Fibroblast of pulmonary artery (primary cell): ENCODE measurements at regions not wholly inside any gene's neighbourhood (a gene's known extent, or its start where the extent isn't known, plus 50 kb on each side); places are given as distances from the start of the nearest gene placed in this dataset.
"Not testable (repeated sequence)": the region's sequence is repeated elsewhere in the genome, so short reads cannot be mapped to it uniquely, and the experiment has no call there.

ENCODE experiments used
- DNase-seq: peaks from one replicate; pipeline ENCODE4 v3.0.0-alpha.2; 2010; ENCODE audit warnings: low read depth
- H3K4me3 ChIP-seq: replicated peaks from 2 replicates; pipeline ENCODE4 v1.5.1; 2011; ENCODE audit warnings: low read depth, mild to moderate bottlenecking, control low read depth, low read length, moderate library complexity
- TF ChIP-seq, protein P1 (sequence below): IDR thresholded peaks from 2 replicates; pipeline ENCODE4 v1.5.1; 2011; ENCODE audit warnings: mild to moderate bottlenecking, control low read depth, low read length, inconsistent platforms; ENCODE audit errors: missing control alignments

GRCh38 chr16:6777624-6778023 lies 555.0 kb upstream of the RBFOX1 start:
- no peak overlapping the region for H3K4me3 ChIP-seq
- DNase-seq: no peak
- TF ChIP-seq, protein P1, sequence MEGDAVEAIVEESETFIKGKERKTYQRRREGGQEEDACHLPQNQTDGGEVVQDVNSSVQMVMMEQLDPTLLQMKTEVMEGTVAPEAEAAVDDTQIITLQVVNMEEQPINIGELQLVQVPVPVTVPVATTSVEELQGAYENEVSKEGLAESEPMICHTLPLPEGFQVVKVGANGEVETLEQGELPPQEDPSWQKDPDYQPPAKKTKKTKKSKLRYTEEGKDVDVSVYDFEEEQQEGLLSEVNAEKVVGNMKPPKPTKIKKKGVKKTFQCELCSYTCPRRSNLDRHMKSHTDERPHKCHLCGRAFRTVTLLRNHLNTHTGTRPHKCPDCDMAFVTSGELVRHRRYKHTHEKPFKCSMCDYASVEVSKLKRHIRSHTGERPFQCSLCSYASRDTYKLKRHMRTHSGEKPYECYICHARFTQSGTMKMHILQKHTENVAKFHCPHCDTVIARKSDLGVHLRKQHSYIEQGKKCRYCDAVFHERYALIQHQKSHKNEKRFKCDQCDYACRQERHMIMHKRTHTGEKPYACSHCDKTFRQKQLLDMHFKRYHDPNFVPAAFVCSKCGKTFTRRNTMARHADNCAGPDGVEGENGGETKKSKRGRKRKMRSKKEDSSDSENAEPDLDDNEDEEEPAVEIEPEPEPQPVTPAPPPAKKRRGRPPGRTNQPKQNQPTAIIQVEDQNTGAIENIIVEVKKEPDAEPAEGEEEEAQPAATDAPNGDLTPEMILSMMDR: no peak

DNA sequence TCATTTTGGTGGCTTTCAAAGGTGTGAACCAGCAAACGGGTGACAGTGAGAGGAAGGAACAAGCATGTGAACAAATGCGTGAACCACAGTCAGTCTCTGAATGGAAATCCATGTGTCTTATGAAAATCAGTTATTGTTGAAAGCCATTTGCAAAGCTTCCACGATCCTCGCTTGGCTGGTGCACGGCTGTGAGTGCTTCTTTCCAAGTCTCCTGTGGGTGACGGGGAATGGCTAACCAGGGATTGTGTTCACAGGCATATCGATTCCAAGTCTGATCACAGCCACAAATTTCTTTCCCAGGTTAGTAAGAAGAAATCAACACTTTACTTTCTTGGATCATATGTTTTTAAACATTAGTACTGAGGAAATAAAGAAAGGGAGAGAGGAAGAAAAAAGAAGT lies 556.9 kb upstream of the RBFOX1 start:
- TF ChIP-seq, protein P1: no peak
- no peak for DNase-seq
- H3K4me3 ChIP-seq: no peak overlapping the region

GRCh38 chr16:6771956-6772355 lies 560.7 kb upstream of the RBFOX1 start:
- DNase-seq: no peak
- H3K4me3 ChIP-seq: no peak overlapping the region
- TF ChIP-seq, protein P1: no peak

DNA sequence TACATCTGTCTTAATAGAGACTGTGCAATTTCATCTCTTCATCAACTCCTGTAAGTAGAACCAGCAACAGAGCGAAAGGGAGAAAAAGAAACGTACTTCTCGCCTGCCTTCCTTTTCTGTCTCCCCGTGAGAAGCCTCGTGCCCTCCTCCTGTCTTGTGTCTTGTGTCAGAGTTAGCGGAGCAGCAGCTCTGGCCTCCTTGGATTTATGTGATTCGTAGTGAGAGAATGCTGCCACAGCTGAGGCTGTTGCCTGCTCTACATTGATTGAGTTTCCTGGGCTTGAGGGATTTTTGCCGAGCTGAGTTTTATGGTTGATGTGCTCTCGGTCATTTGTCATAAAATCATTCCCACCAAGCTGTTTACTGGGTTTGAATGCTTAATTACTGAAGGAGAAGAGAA lies 579.1 kb upstream of the RBFOX1 start:
- TF ChIP-seq, protein P1: no peak
- H3K4me3 ChIP-seq: no peak overlapping the region
- DNase-seq: no peak

- TF ChIP-seq, protein P1: no peak
- no peak for DNase-seq
- H3K4me3 ChIP-seq: no peak overlapping the region
Observed at GRCh38 chr16:6751191-6751590, 581.5 kb upstream of the RBFOX1 start.

DNA sequence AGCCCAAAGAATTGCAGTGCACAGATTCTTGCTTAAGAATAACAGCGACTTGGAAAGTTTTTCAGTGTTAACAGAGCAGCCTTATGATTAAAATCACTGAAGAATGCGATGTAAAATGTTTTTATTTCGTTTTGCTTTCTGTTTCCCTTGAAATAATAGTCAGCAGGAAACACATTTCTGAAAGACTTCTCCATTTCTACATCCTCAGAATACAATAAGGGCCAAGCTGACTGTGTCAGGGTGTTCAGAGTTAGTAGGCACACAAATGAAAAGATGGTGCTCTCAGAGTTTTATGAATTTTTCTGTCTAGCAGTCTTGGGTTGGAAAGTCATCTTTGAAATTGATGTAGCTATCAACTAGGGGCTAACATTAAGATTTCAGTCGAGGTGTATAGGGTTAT lies 582.9 kb upstream of the RBFOX1 start:
- TF ChIP-seq, protein P1: no peak
- no peak for DNase-seq
- H3K4me3 ChIP-seq: no peak overlapping the region

GRCh38 chr16:6736302-6736701 lies 596.3 kb upstream of the RBFOX1 start:
- not testable (repeated sequence) for H3K4me3 ChIP-seq, DNase-seq

DNA sequence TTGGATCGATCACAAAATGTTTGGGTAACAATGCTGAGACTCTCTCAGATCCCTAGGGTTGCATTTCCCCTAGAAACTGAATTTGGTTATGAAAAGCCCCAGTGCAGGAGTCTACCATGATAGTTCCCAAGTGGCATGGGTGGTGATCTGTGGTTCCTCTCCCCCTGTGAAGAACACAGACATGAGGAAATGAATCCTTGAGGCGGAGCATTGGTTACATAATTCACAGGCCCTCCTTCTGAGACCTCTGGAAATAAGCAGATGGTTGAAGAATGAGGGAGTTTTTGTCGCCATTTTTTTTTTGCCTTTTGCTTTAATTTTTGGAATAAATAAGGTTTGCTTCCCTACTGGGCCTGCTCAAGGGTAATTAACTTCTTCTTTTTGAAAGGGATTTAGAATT lies 597.0 kb upstream of the RBFOX1 start:
- no peak overlapping the region for H3K4me3 ChIP-seq
- DNase-seq: no peak
- TF ChIP-seq, protein P1: no peak
